NCI-H146 treated with DMSO at 0.1 percent for 48 hours (cell line): ENCODE measurements at regions not wholly inside any gene's neighbourhood (a gene's known extent, or its start where the extent isn't known, plus 50 kb on each side); places are given as distances from the start of the nearest gene placed in this dataset.
"Not testable (repeated sequence)": the region's sequence is repeated elsewhere in the genome, so short reads cannot be mapped to it uniquely, and the experiment has no call there.

Experiments used
- DNase-seq: peaks from one replicate; lab custom pipeline; 2025; ENCODE audit not compliant: unreplicated experiment; lab: John Stamatoyannopoulos, UW

DNA sequence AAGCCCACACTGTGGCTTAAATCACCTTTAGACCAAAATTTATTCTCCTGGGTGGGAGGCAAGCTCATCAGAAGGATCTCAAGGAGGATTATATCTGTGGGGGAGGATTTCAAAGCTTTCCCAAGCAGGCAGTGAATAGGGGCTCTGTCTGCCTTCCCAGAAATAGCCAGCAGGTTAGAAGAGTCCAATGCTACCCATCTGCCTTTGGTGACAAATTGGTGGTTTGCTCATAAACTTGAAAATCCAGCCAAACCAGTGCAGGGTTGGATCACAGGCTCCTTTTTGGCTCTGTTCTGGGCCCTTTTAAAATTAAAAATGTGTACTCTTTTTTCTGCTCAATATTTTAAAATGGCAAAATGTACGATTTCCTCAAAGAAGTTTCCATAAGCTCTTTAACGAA, 118.9 kb upstream of the ZC3H11B start:
- DNase-seq = no peak

DNA sequence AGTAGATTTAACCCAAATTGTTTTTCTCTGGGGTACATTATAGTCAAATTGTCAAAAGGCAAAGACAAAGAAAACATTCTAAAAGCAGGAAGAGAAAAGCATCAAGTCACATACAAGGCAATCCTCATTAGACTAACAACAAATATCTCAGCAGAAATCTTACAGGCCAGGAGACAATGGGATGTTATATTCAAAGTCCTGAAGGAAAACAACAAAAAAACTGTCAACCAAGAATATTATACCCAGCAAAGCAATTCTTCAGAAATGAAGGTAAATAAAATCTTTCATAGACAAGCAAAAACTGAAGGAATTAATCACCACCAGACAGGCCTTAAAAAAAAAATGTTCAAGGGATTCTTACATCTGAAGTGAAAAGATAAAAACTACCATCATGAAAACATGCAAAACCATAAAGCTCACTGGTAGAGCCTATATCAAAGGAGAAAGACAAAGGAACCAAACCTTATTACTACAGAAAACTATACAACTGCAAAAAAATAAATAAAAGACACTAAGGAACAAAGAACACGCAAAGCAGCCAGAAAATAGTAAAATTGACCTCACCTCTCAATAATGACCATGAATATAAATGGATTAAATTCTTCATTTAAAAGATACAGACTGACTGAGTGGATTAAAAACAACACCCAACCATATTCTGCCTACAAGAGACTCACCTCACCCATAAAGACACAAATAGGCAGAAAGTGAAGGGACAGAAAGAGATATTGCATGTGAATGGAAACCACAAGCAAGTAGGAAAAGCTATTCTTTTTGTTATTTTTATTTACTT, 113.8 kb upstream of the ZC3H11B start:
- DNase-seq = no peak

GRCh38 chr1:219724440-219724839, 111.5 kb upstream of the ZC3H11B start:
- no peak for DNase-seq

DNA sequence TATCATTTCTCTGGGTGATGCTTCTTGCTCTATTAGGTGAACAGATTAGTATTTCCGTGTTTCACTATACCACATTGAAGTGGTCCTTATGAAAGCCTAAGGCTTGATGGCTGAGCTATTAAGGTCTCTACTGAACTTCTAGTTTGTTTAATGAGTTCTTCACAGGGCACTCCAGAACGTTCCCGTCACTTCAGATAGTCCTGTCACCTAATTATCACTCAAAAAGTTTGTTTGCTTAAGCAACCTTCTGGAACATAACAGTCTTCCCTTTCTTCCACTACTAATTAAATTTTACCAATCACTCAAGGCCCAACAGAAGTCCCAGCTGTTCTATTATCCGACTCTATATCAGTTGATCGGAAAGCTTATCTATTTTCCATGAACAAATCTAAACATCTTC, 104.6 kb upstream of the ZC3H11B start:
- no peak for DNase-seq

GRCh38 chr1:219716611-219717114, 103.8 kb upstream of the ZC3H11B start:
- DNase-seq = no peak

DNA sequence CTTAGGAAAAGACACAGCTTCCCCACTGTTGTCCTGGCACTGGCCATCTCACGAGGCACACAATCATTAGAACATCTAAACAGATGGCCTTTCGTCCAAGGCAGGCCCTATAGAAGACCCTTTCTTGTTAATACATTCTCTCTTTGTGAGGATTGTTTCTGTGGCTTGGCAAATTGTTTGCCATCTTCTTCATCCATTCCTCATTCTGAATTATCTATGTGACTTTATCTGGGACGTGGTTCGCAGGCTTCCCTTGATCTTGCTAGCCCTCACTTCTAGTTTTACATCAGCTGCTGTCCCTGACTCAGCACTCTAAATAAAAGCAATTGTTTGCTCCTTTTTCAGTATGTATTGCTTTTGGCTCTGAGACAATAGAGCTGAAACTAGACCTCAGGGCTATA, 101.1 kb upstream of the ZC3H11B start:
- no peak for DNase-seq

- no peak for DNase-seq
Observed at GRCh38 chr1:219712506-219712905, 99.6 kb upstream of the ZC3H11B start.

DNA sequence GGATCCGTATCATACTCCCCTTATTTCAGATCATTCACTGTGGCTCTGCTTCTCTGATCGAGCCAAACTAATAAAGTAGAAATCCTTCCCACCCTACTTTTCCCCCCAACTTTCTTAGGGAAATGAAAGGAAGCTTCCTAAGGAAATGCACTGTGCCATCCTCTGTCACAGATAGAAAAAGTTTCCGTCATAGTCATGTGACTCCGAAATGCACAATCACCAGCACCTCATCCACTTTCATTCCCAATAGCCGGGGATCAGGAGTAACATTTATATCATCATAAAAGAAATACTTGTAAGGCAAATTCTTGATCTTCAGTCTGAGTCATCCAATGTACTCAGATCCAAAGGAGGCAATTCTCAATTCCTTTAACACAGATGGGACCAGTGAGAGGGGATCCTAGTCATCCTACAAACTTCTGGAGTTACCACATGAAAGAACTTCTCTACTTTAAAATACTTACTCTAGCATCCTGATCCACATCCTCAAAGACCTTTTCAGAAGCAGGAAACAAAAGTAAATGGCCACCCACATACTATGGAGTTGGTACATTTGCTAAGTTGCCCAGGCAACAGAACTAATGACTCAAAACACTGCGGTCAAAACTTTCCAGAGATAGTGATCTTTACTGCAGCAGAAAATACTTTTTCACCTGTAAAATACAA, 97.8 kb upstream of the ZC3H11B start:
- DNase-seq = no peak

DNA sequence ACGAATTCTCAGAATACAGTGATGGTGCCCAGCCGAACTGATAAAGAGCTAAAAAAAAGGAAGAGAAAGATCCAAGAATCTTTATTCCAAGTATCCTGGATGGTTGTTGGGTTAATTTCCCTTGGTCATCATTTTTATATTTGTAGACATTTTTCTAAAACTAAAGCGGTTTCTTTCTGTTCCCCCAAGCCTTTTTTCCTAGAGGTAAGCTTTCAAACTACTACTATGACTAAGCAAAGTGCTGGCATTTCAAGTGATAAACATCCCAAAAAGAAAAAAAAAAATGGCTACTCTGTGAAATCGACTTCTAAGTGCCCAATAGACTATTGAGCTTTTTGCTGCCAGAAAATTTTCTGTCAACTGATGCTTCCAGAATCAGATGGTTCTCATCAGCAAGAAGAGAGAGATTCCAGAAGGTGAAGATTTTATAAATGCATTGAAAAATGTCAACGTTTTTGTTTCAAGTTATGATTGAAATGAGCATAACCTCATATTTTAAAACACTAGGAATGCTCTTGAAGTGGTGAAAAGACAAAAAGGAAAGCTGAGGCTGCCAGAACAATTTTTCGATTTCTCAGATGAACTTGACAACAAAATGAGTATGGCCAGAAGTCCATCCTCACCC, 96.1 kb upstream of the ZC3H11B start:
- DNase-seq = no peak

GRCh38 chr1:219707885-219708284, 95.0 kb upstream of the ZC3H11B start:
- not testable (repeated sequence) for DNase-seq

DNA sequence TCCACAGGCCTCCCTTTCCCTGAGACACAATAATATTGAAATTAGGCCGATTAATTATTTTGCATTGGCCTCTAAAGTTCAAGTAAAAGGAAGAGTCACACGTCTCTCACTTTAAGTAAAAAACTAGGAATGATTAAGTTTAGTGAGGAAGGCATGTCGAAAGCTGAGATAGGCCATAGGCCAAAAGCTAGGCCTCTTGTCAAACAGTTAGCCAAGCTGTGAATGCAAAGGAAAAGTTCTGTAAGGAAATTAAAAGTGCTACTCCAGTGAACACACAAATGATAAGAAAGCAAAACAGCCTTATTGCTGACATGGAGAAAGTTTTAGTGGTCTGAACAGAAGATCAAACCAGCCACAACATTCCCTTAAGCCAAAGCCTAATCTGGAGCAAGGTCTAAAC, 91.4 kb upstream of the ZC3H11B start:
- DNase-seq = not testable (repeated sequence)

DNA sequence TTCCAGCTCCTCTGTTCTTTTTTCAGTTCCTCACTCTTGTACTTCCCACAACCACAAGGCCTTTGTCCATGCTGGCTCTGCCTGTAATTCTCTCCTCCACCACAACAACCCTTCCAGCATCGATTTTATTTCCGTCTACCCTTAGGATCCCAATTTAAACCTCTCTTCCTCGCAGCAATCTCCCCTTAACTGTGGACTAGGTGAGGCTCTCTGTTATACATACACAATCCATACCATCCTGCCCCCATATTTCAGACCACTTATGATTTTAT, 90.4 kb upstream of the ZC3H11B start:
- DNase-seq = no peak

- DNase-seq = no peak
Observed at GRCh38 chr1:219701476-219701875, 88.6 kb upstream of the ZC3H11B start.

DNA sequence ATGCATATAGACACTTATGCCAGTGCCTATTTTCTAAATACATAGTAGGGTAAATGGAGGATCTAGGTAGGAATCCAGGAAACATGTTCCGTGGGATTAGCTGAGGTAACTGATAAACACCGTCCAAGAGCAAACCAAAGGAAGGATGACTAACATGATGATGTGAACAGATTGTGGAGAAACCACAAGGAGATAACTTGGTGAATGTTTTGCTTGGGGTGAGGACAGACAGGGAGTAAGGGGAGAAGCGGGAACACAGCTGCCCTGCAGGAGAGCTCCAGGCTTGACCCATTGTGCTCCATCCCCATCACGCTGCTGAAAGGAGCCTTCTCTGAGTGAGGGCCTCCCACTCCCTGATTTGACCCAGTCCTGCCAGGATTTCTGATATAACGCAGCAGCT, 87.0 kb upstream of the ZC3H11B start:
- no peak for DNase-seq

- DNase-seq = no peak
Observed at GRCh38 chr1:219697682-219698081, 84.8 kb upstream of the ZC3H11B start.

- no peak for DNase-seq
Observed at GRCh38 chr1:219692981-219693380, 80.1 kb upstream of the ZC3H11B start.

DNA sequence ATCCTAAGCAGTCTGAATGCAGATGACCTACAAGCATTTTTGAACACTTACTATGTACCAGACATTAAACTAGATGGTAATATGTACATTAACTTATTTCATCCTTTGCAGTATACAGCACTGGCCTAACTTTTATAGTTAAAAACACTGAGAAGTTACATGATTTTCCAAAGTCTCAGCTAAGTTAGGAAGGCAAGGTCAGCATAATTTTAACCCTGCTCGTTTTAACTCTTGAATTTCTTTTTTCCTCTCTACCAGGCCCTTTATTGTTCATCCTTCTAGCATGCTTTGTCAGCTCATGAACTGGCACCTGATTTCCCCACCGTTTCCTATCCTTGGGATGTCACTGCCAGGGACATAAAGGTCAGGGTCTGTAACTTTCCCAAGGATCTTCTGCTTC, 76.9 kb upstream of the ZC3H11B start:
- no peak for DNase-seq

DNA sequence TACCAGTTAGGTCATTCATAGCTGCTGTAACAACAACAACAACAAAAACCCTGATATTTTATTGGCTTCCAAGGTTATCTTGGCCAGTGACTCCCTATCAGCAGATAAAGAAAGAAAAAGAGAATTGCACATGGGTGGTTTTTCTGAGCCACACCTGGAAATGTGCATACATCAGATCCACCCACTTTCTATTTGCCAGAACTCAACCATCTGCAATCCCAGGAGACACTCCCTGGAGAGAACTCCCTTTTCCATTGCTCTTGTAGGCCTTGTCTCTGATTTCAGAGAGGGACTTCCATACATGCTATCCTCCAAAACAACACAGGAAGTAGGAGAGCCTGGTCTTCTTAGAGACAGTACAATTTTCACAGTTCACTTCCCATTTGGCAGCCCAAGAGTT, 74.9 kb upstream of the ZC3H11B start:
- DNase-seq = no peak

GRCh38 chr1:219686171-219686570, 73.3 kb upstream of the ZC3H11B start:
- no peak for DNase-seq

- DNase-seq = no peak
Observed at GRCh38 chr1:219682788-219683187, 69.9 kb upstream of the ZC3H11B start.

GRCh38 chr1:219681876-219682275, 69.0 kb upstream of the ZC3H11B start:
- DNase-seq = no peak

GRCh38 chr1:219676012-219676765, 63.3 kb upstream of the ZC3H11B start:
- DNase-seq = no peak
